Right lobe of liver (tissue), 4 donors: ENCODE measurements at regions not wholly inside any gene's neighbourhood (a gene's known extent, or its start where the extent isn't known, plus 50 kb on each side); places are given as distances from the start of the nearest gene placed in this dataset.

ENCODE experiments used
- POLR2A ChIP-seq: fragments of 450-650 bp; IDR thresholded peaks from one replicate; pipeline ENCODE4 v1.6.1; 2017; ENCODE audit warnings: antibody characterized with exemption, mild to moderate bottlenecking
- TF ChIP-seq, protein P1 (sequence below), 4 donors: fragments of 200-600 bp in 3 of 4; fragments of 450-650 bp in 1 of 4; IDR thresholded peaks; one replicate each; pipeline versions ENCODE4 v1.5.1 to v1.8.0; 2016 to 2022; ENCODE audit warnings: antibody characterized with exemption in 4 of 4, mild to moderate bottlenecking in 2 of 4
- donor health status: DM: no; HTN: no; CAD: no.
- donor health status: DM: no; HTN: no; CAD: no.
- donor health status: DM: no; HTN: yes; CAD: no.

DNA sequence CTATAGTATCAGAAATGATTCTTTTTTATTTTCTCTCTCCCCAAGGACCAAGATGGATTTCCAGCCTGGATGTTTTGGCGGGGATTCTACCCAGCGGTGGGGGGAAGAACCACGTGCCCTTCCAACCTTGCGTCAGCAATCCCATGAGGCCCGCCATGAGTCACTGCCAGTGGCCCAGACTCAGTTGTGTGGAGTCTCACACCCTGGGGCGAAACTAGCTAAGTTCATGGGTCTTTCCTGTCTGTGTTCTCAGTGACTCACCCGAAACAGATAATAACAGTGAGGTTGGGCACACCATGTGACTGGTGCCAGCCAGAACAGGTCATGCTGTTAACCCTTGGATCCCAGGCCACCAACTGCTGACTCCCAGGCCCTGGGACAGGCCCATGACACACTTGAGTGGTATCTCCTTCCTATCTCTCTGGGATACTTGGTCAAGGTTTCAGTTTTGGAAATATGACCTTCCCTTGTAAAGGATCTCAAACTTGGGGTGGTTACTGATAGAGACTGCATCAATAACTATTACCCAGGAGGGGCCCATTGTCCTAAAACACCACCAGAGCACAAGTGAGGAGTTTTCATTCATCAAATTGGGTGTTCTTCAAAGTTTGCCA lies 98.0 kb upstream of the DUSP10 start:
- TF ChIP-seq, protein P1, sequence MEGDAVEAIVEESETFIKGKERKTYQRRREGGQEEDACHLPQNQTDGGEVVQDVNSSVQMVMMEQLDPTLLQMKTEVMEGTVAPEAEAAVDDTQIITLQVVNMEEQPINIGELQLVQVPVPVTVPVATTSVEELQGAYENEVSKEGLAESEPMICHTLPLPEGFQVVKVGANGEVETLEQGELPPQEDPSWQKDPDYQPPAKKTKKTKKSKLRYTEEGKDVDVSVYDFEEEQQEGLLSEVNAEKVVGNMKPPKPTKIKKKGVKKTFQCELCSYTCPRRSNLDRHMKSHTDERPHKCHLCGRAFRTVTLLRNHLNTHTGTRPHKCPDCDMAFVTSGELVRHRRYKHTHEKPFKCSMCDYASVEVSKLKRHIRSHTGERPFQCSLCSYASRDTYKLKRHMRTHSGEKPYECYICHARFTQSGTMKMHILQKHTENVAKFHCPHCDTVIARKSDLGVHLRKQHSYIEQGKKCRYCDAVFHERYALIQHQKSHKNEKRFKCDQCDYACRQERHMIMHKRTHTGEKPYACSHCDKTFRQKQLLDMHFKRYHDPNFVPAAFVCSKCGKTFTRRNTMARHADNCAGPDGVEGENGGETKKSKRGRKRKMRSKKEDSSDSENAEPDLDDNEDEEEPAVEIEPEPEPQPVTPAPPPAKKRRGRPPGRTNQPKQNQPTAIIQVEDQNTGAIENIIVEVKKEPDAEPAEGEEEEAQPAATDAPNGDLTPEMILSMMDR (IDR thresholded peaks at IDR 0.05): no peak
- no peak for TF ChIP-seq POLR2A
